ENCODE measurements at regions not wholly inside any gene's neighbourhood (a gene's known extent, or its start where the extent isn't known, plus 50 kb on each side); places are given as distances from the start of the nearest gene placed in this dataset.

DNA sequence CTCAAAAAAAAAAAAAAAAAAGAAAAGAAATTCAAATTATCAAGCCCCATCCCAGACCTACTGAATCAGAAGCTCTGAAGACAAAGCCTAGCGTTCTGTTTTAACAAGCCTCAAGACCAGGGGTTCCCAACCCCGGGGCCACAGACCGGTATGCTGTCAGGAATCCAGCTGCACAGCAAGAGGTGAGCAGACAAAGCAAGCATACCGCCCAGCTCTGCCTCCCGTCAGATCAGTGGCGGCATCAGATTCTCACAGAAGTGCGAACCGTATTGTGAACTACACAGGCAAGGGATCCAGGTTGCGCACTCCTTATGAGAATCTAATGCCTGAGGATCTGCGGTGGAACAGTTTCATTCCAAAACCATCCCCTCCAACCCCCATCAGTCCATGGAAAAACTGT is 57.8 kb upstream of the RASAL2 start:
- no peak for TF ChIP-seq TCF12 (IDR thresholded peaks at IDR 0.05; ENCODE audit: low read depth)
- TF ChIP-seq REST (IDR thresholded peaks at IDR 0.05; ENCODE audit: low read depth) = no peak
- TF ChIP-seq EP300 (IDR thresholded peaks at IDR 0.05; ENCODE audit: borderline replicate concordance) = no peak
- no peak for TF ChIP-seq MAX (IDR thresholded peaks at IDR 0.05)
- no peak for TF ChIP-seq TEAD4 (IDR thresholded peaks at IDR 0.05)
- no peak for TF ChIP-seq ZBTB7A (IDR thresholded peaks at IDR 0.05; ENCODE audit: low read depth)

Measured in Ishikawa (cell line).